Skeletal muscle tissue (tissue), 3 donors: ENCODE measurements at regions not wholly inside any gene's neighbourhood (a gene's known extent, or its start where the extent isn't known, plus 50 kb on each side); places are given as distances from the start of the nearest gene placed in this dataset.
"Not testable (repeated sequence)": the region's sequence is repeated elsewhere in the genome, so short reads cannot be mapped to it uniquely, and the experiment has no call there.

ENCODE experiments used
- H3K27ac ChIP-seq: one replicate; pipeline ENCODE4 v1.7.0; 2013; ENCODE audit warnings: mild to moderate bottlenecking, low read depth, low read length, inconsistent platforms
- H3K27me3 ChIP-seq, 3 donors: one replicate each; pipeline ENCODE4 v1.7.0; 2013; ENCODE audit warnings: low read length in 3 of 3; ENCODE audit not compliant: control insufficient read depth in 3 of 3, insufficient read depth in 3 of 3
- H3K36me3 ChIP-seq, 3 donors: one replicate each; pipeline ENCODE4 v1.7.0; 2013; ENCODE audit warnings: low read length in 3 of 3; ENCODE audit not compliant: control insufficient read depth in 3 of 3, insufficient read depth in 3 of 3
- H3K4me1 ChIP-seq, 3 donors: one replicate each; pipeline ENCODE4 v1.7.0; 2013; ENCODE audit warnings: low read length in 3 of 3, mild to moderate bottlenecking in 3 of 3; ENCODE audit not compliant: control insufficient read depth in 3 of 3, insufficient read depth in 3 of 3
- H3K4me3 ChIP-seq, 3 donors: one replicate each; pipeline ENCODE4 v1.7.0; 2013; ENCODE audit warnings: low read length in 3 of 3
- H3K9ac ChIP-seq, 3 donors: one replicate each; pipeline ENCODE4 v1.7.0; 2013; ENCODE audit warnings: low read length in 3 of 3, mild to moderate bottlenecking in 3 of 3, moderate library complexity in 2 of 3, low read depth in 1 of 3
- H3K9me3 ChIP-seq, 3 donors: one replicate each; pipeline ENCODE4 v1.7.0; 2013; ENCODE audit warnings: low read length in 3 of 3; ENCODE audit not compliant: control insufficient read depth in 3 of 3
- donor health status: Osteomylitis.

- no peak overlapping the region for H3K9ac ChIP-seq
- peaks cover 3 to 17% (median 12%) of the 10 kb centered on the region in 3 donors for H3K27me3 ChIP-seq
- H3K36me3 ChIP-seq, result no peaks in the 10 kb centered on the region
- no peaks in the 10 kb centered on the region for H3K9me3 ChIP-seq
- H3K27ac ChIP-seq, result no peak overlapping the region
- H3K4me1 ChIP-seq, result no peaks in the 10 kb centered on the region
- no peak overlapping the region for H3K4me3 ChIP-seq
Observed at GRCh38 chr2:239868556-239869181, 156.5 kb downstream of the NDUFA10 start.

DNA sequence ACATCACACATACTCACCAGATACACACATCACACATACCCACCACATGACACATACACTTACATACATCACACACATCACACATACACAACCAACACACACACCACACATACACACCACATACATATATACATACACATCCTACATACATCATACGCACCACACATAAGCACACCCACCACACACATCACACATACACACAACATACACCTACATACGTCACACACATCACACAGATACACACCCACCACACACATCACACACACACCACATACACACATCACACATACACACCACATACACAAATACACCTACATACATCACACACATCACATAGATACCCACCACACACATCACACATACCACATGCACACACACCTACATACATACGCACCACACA lies 158.4 kb downstream of the NDUFA10 start:
- no peaks in the 10 kb centered on the region for H3K4me1 ChIP-seq
- H3K27me3 ChIP-seq, result peaks cover 3 to 14% (median 10%) of the 10 kb centered on the region in 3 donors
- H3K9me3 ChIP-seq, result no peaks in the 10 kb centered on the region
- no peak overlapping the region for H3K4me3 ChIP-seq
- no peak overlapping the region for H3K27ac ChIP-seq
- H3K9ac ChIP-seq, result no peak overlapping the region
- H3K36me3 ChIP-seq, result no peaks in the 10 kb centered on the region

DNA sequence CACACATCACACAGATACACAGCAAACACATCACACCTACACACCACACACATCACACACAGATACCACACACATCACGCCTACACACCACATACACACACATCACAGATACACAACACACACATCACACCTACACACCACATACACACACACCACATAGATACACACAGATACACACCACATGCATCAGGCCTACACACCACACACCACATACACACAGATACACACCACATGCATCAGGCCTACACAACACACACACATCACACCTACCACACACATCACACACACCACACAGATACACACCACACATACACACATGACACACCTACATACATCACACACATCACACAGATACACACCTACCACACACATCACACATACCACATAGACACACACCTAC lies 158.8 kb downstream of the NDUFA10 start:
- Histone ChIP-seq H3K9ac (no peak overlapping the region), H3K9me3 (no peaks in the 10 kb centered on the region), H3K4me3 (no peak overlapping the region), H3K27me3 (peaks cover 3 to 12% (median 6%) of the 10 kb centered on the region in 3 donors), H3K4me1 (no peaks in the 10 kb centered on the region), H3K36me3 (no peaks in the 10 kb centered on the region), H3K27ac (no peak overlapping the region)

DNA sequence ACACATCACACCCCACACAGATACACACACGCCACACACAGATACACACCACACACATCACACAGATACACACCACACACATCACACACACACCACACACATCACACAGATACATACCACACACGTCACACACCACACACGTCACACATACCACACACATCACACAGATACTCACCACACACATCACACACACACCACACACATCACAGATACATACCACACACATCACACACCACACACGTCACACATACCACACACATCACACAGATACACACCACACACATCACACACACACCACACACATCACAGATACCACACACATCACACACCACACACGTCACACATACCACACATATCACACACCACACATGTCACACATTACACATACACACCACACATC lies 159.3 kb downstream of the NDUFA10 start:
- H3K36me3 ChIP-seq, H3K9ac ChIP-seq, H3K4me3 ChIP-seq, H3K4me1 ChIP-seq, H3K9me3 ChIP-seq, H3K27ac ChIP-seq: not testable (repeated sequence)
- H3K27me3 ChIP-seq, result peaks cover 3 to 10% (median 6%) of the 10 kb centered on the region in 3 donors

DNA sequence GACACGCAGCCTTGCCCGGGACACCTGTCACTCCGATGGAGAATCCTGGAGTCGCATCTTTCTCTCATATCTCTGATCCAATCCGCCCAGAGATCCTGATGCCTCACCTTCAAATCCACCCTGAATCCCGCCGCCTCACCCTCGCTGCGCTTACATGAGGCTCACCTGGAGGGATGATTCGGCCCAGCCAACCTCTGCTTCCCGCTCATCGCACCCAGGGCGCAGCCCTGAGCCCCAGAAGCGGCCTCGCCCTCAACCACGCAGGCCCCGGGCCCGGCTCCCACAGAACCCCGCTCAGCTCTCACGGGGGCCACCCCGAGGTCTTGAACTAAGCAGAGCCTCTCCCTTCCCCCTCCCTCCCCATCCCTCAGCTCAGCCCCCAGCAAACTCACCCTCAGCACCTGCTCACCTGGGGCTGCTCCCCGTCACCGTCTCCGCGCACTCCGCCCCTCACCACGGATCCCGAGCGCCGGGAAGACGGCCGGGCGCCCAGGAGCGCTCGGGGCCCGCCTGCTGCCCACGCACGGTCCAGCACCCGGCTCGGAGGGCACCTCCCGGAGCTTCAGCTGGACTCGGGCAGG lies 160.0 kb downstream of the NDUFA10 start:
- no peak overlapping the region for H3K27ac ChIP-seq
- peaks cover under 1 to 3% (median 3%) of the 10 kb centered on the region in 3 donors for H3K27me3 ChIP-seq
- H3K36me3 ChIP-seq, result no peaks in the 10 kb centered on the region
- H3K4me3 ChIP-seq, result no peak overlapping the region
- H3K9ac ChIP-seq, result no peak overlapping the region
- H3K4me1 ChIP-seq, result no peaks in the 10 kb centered on the region
- H3K9me3 ChIP-seq, result no peaks in the 10 kb centered on the region

GRCh38 chr2:239864247-239865058 lies 160.7 kb downstream of the NDUFA10 start:
- H3K9ac ChIP-seq, result no peak overlapping the region
- H3K9me3 ChIP-seq, result no peaks in the 10 kb centered on the region
- H3K4me1 ChIP-seq, result no peaks in the 10 kb centered on the region
- H3K4me3 ChIP-seq, result no peak overlapping the region
- H3K27ac ChIP-seq, result no peak overlapping the region
- H3K36me3 ChIP-seq, result no peaks in the 10 kb centered on the region
- H3K27me3 ChIP-seq, result peaks cover 0 to 3% (median 0%) of the 10 kb centered on the region in 3 donors

GRCh38 chr2:239862613-239863012 lies 162.5 kb downstream of the NDUFA10 start:
- no peak overlapping the region for H3K27ac ChIP-seq
- no peaks in the 10 kb centered on the region for H3K9me3 ChIP-seq
- H3K36me3 ChIP-seq, result no peaks in the 10 kb centered on the region
- no peaks in the 10 kb centered on the region for H3K4me1 ChIP-seq
- H3K4me3 ChIP-seq, result no peak overlapping the region
- H3K27me3 ChIP-seq, result peaks cover 0 to 3% (median 0%) of the 10 kb centered on the region in 3 donors
- no peak overlapping the region for H3K9ac ChIP-seq

GRCh38 chr2:239858179-239858578 lies 167.0 kb downstream of the NDUFA10 start:
- Histone ChIP-seq H3K27ac (no peak overlapping the region), H3K36me3 (no peaks in the 10 kb centered on the region), H3K27me3 (peaks cover 0 to 3% (median 3%) of the 10 kb centered on the region in 3 donors), H3K9ac (no peak overlapping the region), H3K4me1 (no peaks in the 10 kb centered on the region), H3K4me3 (no peak overlapping the region), H3K9me3 (no peaks in the 10 kb centered on the region)

DNA sequence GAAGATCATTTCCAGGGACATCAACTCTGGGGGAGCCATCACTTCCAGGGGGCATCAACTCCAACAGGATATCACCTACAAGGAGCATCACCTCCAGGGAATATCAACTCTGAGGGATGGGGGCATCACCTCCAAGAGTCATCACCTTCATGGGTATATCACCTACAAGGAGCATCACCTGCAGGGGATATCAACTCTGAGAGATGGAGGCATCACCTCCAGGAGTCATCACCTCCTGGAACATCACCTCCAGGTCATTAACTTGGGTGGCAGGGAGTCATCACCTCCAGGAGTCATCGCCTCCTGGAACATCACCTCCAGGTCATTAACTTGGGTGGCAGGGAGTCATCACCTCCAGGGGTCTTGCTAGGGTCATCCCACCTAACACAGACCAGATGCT lies 167.6 kb downstream of the NDUFA10 start:
- H3K27me3 ChIP-seq, result peaks cover 0 to 3% (median 3%) of the 10 kb centered on the region in 3 donors
- H3K9ac ChIP-seq, result no peak overlapping the region
- no peak overlapping the region for H3K27ac ChIP-seq
- H3K36me3 ChIP-seq, result no peaks in the 10 kb centered on the region
- no peaks in the 10 kb centered on the region for H3K9me3 ChIP-seq
- no peaks in the 10 kb centered on the region for H3K4me1 ChIP-seq
- no peak overlapping the region for H3K4me3 ChIP-seq
